ENCODE measurements at regions not wholly inside any gene's neighbourhood (a gene's known extent, or its start where the extent isn't known, plus 50 kb on each side); places are given as distances from the start of the nearest gene placed in this dataset.
"Not testable (repeated sequence)": the region's sequence is repeated elsewhere in the genome, so short reads cannot be mapped to it uniquely, and the experiment has no call there.

- H3K27ac ChIP-seq = no peak overlapping the region
- no peaks in the 10 kb centered on the region for H3K36me3 ChIP-seq
- TF ChIP-seq, protein P1, sequence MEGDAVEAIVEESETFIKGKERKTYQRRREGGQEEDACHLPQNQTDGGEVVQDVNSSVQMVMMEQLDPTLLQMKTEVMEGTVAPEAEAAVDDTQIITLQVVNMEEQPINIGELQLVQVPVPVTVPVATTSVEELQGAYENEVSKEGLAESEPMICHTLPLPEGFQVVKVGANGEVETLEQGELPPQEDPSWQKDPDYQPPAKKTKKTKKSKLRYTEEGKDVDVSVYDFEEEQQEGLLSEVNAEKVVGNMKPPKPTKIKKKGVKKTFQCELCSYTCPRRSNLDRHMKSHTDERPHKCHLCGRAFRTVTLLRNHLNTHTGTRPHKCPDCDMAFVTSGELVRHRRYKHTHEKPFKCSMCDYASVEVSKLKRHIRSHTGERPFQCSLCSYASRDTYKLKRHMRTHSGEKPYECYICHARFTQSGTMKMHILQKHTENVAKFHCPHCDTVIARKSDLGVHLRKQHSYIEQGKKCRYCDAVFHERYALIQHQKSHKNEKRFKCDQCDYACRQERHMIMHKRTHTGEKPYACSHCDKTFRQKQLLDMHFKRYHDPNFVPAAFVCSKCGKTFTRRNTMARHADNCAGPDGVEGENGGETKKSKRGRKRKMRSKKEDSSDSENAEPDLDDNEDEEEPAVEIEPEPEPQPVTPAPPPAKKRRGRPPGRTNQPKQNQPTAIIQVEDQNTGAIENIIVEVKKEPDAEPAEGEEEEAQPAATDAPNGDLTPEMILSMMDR (IDR thresholded peaks at IDR 0.05; ENCODE audit: low read depth, low read length) = no peak
Measured at GRCh38 chr3:17877299-17877698, 134.9 kb upstream of the TBC1D5 start.

DNA sequence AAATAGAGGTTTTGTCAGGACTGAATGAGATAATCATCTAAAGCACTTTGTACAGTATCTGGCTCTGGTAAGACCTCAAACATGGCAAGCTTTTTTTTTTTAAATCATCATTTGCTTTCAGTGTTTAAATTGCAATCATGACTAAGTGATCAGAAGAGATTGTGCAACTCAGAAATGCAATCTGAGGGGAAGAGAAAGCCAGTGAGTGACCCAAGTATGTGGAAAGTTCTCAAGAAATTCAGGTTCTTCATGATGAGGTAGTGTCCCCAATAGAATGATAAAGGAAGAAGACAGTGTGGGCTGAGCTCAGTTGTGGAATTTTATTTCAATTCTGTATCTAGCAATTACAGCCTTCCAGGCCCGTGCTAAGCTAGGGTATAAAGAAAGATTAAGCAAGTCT lies 132.2 kb upstream of the TBC1D5 start:
- H3K9me3 ChIP-seq (ENCODE audit: severe bottlenecking) = no peaks in the 10 kb centered on the region
- no peak overlapping the region for H3K4me3 ChIP-seq (ENCODE audit: low read depth, low read length)
- DNase-seq = no peak
- H3K36me3 ChIP-seq = no peaks in the 10 kb centered on the region
- TF ChIP-seq, protein P1 (IDR thresholded peaks at IDR 0.05; ENCODE audit: low read depth, low read length) = no peak
- H3K27me3 ChIP-seq (ENCODE audit: insufficient read depth, low read depth, severe bottlenecking) = no peaks in the 10 kb centered on the region
- no peak overlapping the region for H3K27ac ChIP-seq

More at GRCh38 chr3:17877299-17877698, 134.9 kb upstream of the TBC1D5 start:
- no peak for DNase-seq
- no peaks in the 10 kb centered on the region for H3K9me3 ChIP-seq (ENCODE audit: severe bottlenecking)
- H3K4me3 ChIP-seq (ENCODE audit: low read depth, low read length) = no peak overlapping the region
- no peaks in the 10 kb centered on the region for H3K27me3 ChIP-seq (ENCODE audit: insufficient read depth, low read depth, severe bottlenecking)

GRCh38 chr3:17872457-17872856 lies 130.0 kb upstream of the TBC1D5 start:
- TF ChIP-seq, protein P1 (IDR thresholded peaks at IDR 0.05; ENCODE audit: low read depth, low read length) = no peak
- H3K27me3 ChIP-seq (ENCODE audit: insufficient read depth, low read depth, severe bottlenecking) = no peaks in the 10 kb centered on the region
- no peaks in the 10 kb centered on the region for H3K36me3 ChIP-seq
- no peaks in the 10 kb centered on the region for H3K9me3 ChIP-seq (ENCODE audit: severe bottlenecking)
- no peak overlapping the region for H3K27ac ChIP-seq
- no peak for DNase-seq
- no peak overlapping the region for H3K4me3 ChIP-seq (ENCODE audit: low read depth, low read length)

- no peak for DNase-seq
- Histone ChIP-seq H3K9me3 (ENCODE audit: severe bottlenecking) (no peaks in the 10 kb centered on the region), H3K27me3 (ENCODE audit: insufficient read depth, low read depth, severe bottlenecking) (no peaks in the 10 kb centered on the region), H3K4me3 (ENCODE audit: low read depth, low read length) (no peak overlapping the region), H3K27ac (no peak overlapping the region), H3K36me3 (no peaks in the 10 kb centered on the region)
- TF ChIP-seq, protein P1 (IDR thresholded peaks at IDR 0.05; ENCODE audit: low read depth, low read length) = no peak
Measured at GRCh38 chr3:17865631-17866030, 123.2 kb upstream of the TBC1D5 start.

- Histone ChIP-seq H3K27ac (no peak overlapping the region), H3K9me3 (ENCODE audit: severe bottlenecking) (no peaks in the 10 kb centered on the region), H3K4me3 (ENCODE audit: low read depth, low read length) (no peak overlapping the region), H3K36me3 (no peaks in the 10 kb centered on the region), H3K27me3 (ENCODE audit: insufficient read depth, low read depth, severe bottlenecking) (no peaks in the 10 kb centered on the region)
- TF ChIP-seq, protein P1 (IDR thresholded peaks at IDR 0.05; ENCODE audit: low read depth, low read length) = no peak
- DNase-seq = no peak
Measured at GRCh38 chr3:17861476-17861875, 119.0 kb upstream of the TBC1D5 start.

GRCh38 chr3:17860840-17861471 lies 118.5 kb upstream of the TBC1D5 start:
- not testable (repeated sequence) for DNase-seq; H3K4me3 ChIP-seq (ENCODE audit: low read depth, low read length); H3K9me3 ChIP-seq (ENCODE audit: severe bottlenecking); H3K36me3 ChIP-seq; H3K27ac ChIP-seq; H3K27me3 ChIP-seq (ENCODE audit: insufficient read depth, low read depth, severe bottlenecking)
